NCI-H2196 treated with DMSO at 0.1 percent for 48 hours (cell line): ENCODE measurements at regions not wholly inside any gene's neighbourhood (a gene's known extent, or its start where the extent isn't known, plus 50 kb on each side); places are given as distances from the start of the nearest gene placed in this dataset.

Experiments used
- DNase-seq: peaks from one replicate; lab custom pipeline; 2025; ENCODE audit not compliant: unreplicated experiment; lab: John Stamatoyannopoulos, UW

- no peak for DNase-seq
Measured at GRCh38 chrX:46306103-46306502, 239.1 kb downstream of the ZNF674 start.

GRCh38 chrX:46305431-46305830 lies 239.8 kb downstream of the ZNF674 start:
- DNase-seq = no peak

GRCh38 chrX:46301903-46302302 lies 243.3 kb downstream of the ZNF674 start:
- no peak for DNase-seq

GRCh38 chrX:46298821-46299220 lies 246.4 kb downstream of the ZNF674 start:
- DNase-seq = no peak

- DNase-seq = no peak
Measured at GRCh38 chrX:46295963-46296362, 249.3 kb downstream of the ZNF674 start.

- no peak for DNase-seq
Measured at GRCh38 chrX:46294234-46294633, 251.0 kb downstream of the ZNF674 start.

- DNase-seq = no peak
Measured at GRCh38 chrX:46279925-46280313, 265.3 kb downstream of the ZNF674 start.

GRCh38 chrX:46279214-46279924 lies 265.9 kb downstream of the ZNF674 start:
- DNase-seq = no peak

GRCh38 chrX:46278572-46278971 lies 266.6 kb downstream of the ZNF674 start:
- no peak for DNase-seq

GRCh38 chrX:46268412-46268811 lies 276.8 kb downstream of the ZNF674 start:
- DNase-seq = no peak

- no peak for DNase-seq
Measured at GRCh38 chrX:46263494-46263893, 281.7 kb downstream of the ZNF674 start.

- no peak for DNase-seq
Measured at GRCh38 chrX:46262304-46262703, 282.9 kb downstream of the ZNF674 start.

GRCh38 chrX:46260499-46260898 lies 284.7 kb downstream of the ZNF674 start:
- DNase-seq = no peak

GRCh38 chrX:46258356-46258755 lies 286.9 kb downstream of the ZNF674 start:
- DNase-seq = no peak

- no peak for DNase-seq
Measured at GRCh38 chrX:46257451-46257879, 287.8 kb downstream of the ZNF674 start.

GRCh38 chrX:46256875-46257274 lies 288.3 kb downstream of the ZNF674 start:
- DNase-seq = no peak

- DNase-seq = no peak
Measured at GRCh38 chrX:46255046-46255445, 290.2 kb downstream of the ZNF674 start.

- DNase-seq = no peak
Measured at GRCh38 chrX:46254641-46255040, 290.6 kb downstream of the ZNF674 start.

- no peak for DNase-seq
Measured at GRCh38 chrX:46251755-46252154, 293.5 kb downstream of the ZNF674 start.

GRCh38 chrX:46250151-46250550 lies 295.1 kb downstream of the ZNF674 start:
- DNase-seq = no peak

- DNase-seq = no peak
Measured at GRCh38 chrX:46247456-46247855, 297.8 kb downstream of the ZNF674 start.

GRCh38 chrX:46244451-46244850 lies 300.8 kb downstream of the ZNF674 start:
- no peak for DNase-seq

- no peak for DNase-seq
Measured at GRCh38 chrX:46236411-46236810, 308.8 kb downstream of the ZNF674 start.
